Daoy (cell line): ENCODE measurements at regions not wholly inside any gene's neighbourhood (a gene's known extent, or its start where the extent isn't known, plus 50 kb on each side); places are given as distances from the start of the nearest gene placed in this dataset.
A peak's percentile ranks its signal among the peaks of the same experiment; 100 is the strongest.

Source experiments
- DNase-seq: peaks from one replicate; pipeline ENCODE4 v3.0.0-alpha.2; 2015; ENCODE audit warnings: low read depth

DNA sequence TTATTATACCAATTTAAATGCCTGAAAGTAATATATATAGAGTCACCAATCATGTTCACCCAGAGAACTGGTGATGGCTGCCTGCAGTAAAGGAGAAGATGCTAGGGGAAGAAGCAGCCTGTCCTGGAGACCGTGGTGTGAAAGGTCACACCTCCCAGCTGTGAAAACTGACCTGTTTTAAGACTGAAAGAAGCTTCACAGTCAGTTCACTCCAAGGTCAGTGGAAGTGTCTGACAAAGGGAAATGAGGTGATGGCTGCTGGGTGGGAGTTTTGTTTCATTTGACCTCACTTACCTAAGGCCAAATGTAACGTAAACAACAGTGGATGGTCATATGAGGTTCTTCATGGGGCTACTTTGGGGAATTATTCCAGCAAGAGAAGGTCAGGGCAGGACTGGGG is 352.1 kb upstream of the GATB start:
- DNase-seq, result no peak

DNA sequence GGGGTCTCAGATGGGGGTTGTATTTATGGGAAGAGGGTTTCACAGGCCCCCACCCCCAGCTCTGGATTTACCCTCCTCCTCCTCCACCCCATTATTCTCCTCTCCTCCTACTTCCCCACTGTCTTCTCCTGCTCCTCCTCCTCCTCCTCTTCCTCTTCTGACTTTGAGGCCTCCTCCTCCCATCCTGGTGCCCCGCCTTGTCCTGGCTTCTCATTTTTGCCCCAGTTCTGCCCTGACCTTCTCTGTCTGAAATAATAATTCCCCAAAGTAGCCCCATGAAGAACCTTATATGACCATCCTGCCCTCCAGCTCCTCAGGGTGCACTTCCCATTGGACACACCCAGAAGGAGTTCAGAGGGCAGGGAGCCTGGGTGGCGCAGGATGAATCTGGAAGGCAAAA is 351.4 kb upstream of the GATB start:
- DNase-seq, result no peak

DNA sequence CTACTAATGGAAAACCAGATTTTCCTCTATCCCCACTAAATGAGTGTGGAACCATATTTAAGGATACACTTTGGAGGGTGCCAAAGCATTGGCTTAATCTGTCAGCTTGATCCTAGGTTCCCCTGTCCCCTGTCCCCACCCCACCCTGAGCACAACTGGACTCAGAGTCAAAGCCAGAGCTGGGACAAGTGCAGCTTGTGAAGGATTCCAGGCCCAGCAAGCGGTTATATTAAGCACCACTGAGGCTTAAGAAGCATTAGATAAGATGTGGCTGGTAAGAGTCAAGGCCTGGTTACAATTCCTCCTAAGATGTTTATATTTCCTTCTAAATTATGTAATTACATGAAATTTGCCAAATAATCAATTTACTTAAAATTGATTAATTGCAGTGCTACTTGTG is 350.0 kb upstream of the GATB start:
- DNase-seq, result no peak

DNA sequence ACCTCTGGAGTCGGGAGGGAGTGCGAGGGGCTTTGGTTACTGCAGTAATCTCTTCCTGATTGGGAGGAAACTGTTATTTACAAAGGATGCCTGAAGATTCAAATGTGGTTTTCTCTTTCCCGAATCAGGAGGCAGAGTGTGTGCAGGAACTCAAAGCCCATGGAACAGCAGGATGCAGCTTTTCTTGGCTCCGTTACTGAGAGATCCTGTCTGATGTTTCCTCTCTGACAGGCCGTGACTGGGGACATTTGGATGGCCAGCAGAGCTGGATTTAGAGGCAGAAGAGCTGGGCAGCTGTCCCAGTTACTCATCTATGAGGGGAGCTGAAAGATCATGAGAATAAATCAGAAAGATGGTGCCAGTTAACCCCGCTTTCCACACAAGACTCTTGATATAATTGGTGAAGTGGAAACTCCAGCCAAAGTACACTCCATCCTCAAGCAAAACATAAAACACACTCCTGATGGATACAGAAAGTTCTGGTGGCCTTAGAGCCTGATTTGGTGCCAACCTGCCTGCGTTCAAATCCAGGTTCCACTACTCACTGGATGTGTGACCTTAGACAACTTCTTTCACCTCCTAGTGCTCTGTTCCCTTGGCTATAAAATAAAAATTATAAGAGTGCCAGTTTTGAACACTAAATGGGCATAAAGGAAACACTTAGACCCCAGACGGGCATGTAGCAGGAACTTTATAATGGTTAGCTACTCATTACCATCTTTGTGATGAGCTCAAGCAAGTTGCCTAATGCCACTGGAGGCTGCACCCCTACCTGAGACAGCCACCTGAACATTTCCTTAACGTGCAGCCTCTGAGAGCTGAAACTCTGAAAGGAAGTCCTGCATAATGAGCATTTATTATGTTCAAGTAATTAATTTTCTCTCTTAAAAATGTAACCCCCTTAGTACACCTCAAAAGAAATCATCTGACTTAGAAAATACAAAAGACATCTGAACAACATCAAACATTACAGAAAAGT is 349.0 kb upstream of the GATB start:
- no peak for DNase-seq

DNA sequence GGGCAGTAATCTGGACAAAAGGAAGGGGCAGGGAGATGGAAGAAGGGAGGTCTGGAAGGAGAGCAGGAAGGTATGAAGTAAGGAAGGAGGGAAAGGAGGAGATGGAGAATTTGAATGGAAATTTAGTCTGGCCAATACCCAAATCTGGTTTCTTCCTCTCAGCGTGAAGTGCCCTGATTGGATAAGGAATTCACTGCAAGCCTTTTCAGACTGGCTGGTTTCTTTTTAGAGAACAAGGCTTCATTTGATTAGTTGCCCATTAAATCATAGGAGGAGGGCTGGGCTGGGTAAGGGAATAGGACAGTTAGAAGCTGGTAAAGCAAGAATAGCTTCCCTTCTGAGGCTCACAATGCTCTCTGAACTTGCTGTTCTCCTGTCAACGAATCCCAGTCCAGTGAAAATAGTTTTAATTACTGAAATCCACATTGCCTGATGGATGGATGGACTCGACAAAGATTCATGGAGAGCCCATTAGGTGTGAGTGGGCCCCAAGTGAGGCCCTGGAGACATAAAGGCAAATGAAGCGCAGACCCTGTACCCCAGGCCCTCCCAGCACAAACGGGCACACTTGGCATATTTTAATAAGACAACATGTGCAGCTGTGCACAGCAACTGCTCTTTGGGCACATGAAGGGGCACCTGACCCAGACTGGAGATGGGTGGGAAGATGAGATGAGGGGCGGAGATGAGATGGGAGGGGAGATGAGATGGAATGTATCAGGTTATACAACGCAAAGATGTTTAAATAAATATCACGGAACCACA is 347.1 kb upstream of the GATB start:
- no peak for DNase-seq

DNA sequence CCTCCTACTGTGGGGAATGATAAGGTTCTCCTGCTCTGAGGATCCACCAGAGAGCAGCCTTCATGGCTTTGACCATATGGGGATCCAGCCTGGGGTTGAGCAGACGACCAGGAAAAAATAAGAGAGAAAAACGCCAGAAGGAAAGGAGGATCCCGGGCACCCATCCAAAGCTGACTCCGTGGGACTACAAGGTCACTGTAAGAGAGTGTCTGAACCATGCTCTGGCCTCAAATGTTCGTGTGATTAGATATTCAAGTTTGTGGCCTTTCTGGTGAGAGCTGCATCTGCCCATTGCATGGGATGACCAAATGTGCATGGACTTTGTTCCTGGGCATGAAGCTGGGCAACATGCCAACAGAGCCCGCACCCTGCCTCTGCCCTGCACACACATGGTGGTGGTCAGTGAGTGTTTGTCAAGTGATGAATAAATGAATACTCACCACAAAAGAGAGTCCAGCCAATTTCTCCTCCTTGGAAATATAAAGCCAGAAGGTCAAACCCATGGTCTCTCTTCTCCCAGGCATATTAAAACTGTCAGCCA is 346.0 kb upstream of the GATB start:
- no peak for DNase-seq

DNA sequence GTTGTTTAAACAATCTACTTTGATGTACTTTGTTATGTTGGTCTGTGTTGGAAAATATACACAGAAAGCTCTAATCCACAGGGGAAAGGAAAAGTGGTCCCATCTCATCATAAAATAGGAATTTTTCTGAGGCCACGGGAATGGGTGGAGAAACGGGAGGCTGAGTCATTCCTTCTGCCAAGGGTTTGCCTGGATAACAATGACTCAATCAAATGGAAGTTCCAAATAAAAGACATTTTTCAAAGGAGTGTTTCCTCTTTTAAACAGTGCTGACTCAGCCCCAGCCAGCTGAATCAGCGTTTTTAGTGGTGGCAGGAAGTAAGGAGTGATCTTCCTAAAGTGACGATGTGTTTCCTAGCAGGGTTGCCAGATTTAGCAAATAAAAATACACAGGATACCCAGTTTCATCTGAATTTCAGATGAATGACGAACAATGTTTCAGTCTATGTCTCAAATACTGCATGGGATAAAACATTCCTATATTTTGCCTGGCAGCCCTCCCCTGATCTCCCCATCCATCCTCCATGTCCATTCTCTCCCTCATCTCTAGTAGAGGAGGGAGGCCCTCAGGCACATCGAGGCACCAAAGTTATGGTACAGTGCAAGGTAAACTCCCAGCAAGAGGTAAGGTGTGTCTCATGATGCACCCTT is 345.4 kb upstream of the GATB start:
- peak; percentile 84 for DNase-seq

DNA sequence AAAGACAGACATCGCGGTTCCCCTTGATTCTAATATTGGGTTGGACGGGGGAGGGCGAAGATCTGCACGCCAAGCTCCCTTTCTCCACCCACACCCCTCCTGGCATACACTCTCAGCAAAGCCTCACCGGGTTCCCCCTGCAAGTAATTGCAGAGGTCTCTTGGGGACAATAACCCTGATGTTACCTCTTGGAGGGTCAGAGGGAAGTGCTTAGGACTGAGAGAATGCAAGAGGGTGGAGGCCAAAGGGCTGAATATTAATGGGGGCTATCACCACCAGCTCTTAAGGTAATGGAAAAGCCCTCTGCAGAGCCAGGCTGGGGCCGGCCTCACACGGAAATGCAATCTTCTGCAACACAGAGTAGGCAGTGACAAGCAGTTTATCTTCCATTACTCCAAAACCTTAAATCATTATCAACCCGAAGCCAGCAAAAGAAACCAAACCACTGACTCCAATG is 344.1 kb upstream of the GATB start:
- no peak for DNase-seq

DNA sequence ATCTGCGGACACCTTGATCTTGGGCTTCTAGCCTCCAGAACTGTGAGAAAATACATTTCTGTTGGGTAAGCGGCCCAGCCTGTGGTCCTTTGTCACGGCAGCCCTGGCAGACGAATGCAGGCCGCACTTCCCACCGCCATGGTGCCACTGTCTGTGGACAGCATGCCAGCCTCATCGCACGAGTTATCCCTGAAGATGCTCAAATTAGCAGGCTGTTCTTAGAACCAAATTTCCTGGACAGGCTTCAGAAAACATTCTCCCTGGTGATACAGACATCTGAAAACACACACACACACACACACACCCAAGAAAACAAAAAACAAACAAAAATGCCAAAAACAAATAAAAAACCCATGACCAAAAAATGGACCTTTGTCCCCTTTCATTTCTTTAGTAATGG is 343.5 kb upstream of the GATB start:
- no peak for DNase-seq

DNA sequence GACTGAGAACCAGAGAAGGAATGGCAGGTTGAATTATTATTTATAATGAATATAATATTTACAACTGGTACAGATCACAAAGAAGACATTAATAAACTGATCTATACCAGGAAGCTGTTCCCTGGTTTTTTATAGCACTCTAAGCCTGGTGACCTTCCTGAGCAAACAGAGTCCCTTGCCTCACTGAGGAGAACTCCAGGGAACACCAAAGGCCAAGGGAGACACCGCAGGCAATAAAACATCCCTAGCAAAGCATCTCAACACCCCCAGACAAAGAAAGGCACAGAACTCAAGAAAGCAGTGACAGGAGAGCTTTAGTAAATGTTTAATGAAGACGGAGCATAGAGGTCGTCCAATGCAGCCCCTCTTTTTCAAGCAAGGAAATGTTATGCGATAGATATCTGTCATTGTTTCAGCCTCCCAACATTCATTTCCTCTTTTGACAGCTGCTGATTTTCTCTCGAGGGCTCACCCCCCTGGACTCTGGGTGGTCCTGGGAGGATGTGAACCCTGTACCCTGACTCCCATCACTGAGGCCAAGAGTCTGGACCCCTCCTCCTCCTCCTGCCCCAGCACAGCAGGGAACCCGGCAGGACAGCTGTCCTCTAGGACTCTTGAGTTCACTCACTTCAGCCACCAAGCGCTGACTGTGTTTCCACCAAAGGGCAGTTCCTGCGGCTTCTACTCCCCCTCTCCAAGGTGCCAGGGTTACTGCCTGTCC is 342.5 kb upstream of the GATB start:
- no peak for DNase-seq

DNA sequence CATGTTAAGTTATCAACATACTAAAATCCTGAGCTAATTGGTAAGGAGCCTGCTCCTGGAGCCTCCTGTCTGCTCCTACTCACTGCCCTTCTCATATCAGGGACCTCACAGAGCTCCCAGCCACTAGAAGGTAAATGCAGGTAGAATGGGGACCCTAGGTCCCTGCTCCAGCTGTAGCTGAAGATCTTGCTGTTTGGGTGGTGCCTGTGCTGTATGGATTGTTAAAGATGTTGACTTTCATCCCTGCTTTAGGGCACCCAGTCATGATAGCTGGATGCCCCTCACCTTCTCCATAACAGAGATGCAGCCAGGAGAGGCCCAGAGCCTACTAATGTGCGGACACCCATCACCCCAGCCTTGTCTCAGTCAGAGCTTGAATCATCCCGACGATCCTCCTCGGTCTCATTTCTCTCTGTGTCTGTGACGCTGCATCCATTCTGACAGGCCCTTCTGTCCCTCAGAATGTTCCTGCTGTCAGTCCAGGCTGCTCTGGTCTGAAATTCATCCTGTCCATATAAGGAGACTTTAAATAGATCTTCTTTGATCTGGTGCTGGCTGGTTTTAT is 341.7 kb upstream of the GATB start:
- no peak for DNase-seq

DNA sequence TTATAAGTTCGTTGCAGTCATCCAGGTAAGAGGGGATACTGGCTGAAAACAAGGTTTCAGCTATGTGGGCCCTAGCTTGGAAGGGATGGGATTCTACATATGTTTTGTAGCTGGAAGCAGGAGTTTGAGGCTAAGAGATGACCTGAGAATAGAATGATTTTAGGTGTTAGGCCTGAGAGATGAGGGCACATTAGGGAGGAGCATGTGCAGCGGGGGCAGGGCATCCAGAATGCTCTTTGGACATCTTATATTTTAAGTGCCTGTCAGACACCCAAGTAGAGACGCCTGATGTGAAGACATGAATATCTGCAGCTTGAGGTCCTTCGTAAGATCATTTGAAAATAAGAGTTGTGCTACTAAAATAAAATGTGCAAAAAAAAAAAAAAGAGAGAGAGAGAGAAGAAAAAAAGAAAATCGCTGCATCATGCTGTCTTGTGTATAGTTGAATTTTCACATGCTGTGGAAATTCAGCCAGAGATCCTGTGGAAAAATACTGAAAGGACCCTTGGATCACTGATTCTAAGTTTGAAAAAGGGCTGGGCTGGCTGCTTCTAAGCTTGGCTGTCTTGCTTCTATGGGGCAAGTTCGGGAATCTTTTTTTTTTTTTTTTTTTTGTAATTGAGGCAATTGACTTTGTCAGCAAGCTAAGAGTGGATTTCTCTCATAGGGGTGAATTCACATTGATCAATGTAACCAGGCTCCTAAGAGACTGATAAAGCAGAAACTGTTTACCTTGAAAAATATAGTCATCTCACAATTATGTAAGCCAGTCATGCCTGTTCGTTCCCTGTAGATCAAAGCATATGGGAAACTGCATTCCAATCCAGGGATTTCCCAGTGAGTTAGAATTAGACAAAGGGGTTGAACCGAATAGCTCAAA is 341.0 kb upstream of the GATB start:
- DNase-seq, result peak; percentile 32

DNA sequence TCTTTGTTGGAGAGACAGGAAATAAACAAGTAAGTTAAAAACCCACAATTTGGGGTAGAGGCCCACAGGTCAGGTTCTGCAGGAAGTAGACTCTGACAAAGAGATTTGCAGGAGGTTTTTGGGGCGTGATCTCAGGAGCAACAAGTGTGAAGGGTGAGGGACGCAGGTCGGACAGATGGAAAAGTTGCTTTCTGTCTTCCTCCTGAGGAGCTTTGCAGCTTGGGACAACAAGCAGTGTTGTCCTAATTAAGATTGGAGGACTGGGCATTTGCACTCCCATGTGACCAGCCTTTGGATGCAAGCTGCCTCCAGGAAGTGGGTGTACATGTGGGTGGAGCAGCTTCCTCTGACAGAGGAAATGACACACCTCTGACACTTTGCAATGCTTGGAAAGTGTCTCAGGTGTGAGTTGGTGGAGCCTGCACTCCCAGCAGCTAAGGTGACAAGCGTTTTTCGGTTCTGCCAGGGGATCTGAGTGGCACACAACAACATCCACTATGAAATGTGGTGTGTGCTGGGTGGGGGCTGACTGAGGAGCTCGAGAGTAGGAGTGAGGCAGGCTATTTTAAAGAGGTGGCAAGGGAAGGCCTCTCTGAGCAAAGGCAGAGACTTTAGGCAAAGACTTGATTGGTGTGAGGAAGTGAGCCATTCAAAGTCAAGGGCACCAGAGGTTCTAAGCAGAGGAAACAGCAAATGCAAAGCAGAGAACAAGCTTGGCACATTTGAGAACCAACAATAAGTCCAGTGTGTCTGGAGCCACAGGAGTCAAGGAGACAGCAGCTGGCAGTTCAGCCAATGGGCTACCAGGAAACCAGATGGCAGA is 339.8 kb upstream of the GATB start:
- peak; percentile 17 for DNase-seq

DNA sequence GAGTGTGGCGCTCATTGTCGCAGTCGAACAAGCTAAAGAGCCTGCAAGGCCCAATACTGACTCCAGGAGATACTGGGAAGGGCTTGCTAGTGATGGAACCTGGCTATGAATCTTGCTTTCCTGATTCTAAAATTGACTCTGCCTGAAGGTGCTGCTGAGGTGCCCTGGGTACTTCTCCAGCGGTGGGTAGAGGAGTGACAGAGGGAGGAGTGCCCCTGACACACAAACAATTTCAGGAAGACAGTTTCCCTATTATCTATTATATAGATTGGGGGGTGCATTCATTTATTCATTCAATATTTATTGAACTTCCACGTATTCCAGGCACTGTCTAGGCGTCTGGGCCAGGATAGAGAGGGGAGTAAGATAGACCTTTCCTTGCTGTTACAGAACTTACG is 339.2 kb upstream of the GATB start:
- DNase-seq, result no peak

DNA sequence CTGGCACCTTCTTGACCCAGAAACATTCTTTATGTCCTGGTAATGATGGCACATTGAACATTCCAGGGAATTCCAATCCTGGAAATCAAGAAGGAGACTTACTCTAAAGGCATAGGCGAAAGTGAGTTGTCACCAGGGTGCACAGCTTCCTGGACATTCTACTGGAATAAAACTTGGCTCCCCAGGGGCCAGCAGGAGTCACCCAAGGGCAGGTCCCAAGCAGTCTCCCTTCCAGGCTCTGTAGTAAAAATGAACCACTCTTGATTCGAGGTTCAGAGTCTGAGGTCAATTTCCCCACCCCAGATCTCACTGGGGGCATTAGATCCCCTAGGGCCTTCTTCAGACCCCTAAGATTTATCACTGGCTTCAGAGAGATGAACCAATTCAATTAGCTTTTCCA is 338.7 kb upstream of the GATB start:
- no peak for DNase-seq

DNA sequence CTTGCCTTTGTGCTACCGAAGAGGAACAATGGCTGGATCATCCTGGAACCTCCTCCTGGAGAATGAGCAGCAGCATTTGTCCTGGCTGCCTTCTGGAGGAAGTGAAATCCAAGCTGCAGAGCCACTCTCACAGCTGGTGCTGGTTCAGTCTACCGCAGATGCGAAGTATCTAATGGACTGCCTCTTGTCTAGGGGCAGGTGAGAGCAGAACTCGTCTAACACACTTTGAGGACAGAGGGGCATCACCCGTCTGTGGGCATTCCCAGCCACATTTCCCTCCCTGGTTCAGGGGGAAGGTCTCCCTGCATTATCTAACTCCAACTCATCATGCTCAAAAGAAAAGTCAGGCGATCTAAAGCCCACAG is 338.2 kb upstream of the GATB start:
- DNase-seq, result no peak

DNA sequence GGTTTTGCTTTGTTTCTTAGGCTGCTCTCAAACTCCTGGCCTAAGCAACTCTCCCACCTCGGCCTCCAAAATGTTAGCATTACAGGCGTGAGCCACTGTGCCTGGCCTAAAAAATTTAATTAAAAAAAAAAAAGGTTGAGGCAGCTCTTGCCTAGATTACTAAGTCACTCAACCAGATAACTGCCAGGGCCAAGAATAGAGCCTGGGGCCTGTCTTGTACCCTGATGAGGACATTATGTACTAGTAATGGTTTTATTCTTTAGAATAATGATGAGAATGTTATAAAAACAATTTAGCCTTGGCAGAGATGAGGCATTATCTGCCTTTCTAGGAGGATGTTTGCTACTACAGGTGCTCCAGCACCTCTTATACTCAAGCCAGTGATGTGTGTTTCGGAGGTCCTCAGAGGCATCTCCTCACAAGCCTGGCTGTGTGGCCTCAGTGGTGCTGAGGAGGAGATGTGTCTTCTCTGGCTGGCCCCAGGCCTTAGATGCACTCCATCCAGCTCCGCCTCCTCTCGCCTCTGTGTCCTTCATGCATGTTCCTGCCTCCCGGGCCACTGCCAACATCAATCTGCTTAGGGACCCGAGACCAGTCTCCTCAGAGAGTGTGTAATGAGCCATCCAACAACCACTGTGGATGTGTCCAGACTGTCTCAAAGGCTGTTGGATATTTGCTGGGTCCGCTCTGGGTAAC is 337.7 kb upstream of the GATB start:
- no peak for DNase-seq

DNA sequence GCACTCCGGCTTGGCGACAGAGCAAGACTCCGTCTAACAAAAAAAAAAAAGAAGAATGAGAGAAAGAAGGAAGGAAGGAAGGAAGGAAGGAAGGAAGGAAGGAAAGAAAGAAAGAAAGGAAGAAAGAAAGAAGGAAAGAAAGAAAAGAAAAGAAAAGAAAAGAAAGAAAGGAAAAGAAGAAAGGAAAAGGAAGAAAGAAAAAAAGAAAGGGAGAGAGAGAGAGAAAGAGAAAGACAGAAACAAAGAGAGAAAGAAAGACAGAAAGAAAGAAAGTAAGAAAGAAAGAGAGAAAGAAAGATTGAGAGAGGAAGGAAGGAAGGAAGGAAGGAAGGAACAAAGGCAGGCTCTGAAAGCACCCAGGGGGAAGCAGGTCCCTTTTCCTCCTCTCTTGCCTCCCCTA is 336.6 kb upstream of the GATB start:
- DNase-seq, result no peak

DNA sequence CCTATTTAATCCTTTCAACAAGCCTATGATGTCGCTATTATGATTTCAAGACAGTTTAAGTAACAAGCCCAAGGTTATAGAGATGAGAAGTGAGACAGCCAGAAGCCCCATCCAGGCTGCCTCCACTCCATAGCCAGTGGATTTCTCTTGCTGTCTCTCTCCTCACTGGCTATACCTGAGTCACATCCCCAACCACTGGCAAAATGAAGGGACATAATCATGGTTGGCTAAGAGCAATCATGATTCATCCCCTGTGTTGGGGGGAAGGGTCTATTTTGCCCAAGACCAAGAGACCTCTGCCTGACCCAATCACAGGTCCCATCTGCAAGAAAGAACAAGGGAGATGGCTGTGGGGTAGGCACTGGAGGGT is 334.9 kb upstream of the GATB start:
- DNase-seq, result no peak
